HG03378 (cell line): ENCODE measurements at regions not wholly inside any gene's neighbourhood (a gene's known extent, or its start where the extent isn't known, plus 50 kb on each side); places are given as distances from the start of the nearest gene placed in this dataset.
A peak's percentile ranks its signal among the peaks of the same experiment; 100 is the strongest.

Experiments
- ATAC-seq: cut with Tn5 transposase; IDR thresholded peaks from one replicate; pipeline ENCODE4 v1.9.1; 2021; ENCODE audit warnings: mild to moderate bottlenecking, moderate library complexity; ENCODE audit not compliant: unreplicated experiment

DNA sequence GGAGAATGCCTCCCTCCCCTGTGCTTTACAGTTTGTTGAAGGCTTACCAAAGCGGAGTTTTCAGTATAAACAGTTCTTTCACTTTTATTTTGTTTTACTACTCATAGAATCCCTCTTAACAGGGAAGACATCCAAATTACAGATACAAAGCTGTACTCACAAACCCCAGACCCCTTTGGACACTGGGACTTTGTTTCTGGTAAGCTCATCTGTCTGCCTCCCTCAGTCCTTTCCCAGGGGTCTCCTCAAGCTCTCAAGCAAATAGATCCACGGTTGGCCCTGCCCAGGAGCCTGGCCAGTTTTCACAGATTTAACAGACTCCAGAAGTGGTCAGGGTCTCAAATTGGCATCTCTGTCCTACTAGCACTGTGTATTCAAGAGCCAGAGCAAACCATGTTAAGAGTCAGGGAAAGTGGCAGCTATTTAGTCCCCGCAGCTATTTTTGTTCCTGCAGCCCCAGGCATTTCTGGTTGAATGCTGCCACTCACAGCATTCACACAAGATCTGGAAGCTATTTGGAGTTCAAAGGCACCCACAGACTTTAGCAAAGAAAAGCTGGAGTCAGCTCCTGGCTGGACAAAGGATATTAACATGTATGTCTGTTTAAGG is 54.2 kb downstream of the TMEM100 start:
- ATAC-seq = no peak

DNA sequence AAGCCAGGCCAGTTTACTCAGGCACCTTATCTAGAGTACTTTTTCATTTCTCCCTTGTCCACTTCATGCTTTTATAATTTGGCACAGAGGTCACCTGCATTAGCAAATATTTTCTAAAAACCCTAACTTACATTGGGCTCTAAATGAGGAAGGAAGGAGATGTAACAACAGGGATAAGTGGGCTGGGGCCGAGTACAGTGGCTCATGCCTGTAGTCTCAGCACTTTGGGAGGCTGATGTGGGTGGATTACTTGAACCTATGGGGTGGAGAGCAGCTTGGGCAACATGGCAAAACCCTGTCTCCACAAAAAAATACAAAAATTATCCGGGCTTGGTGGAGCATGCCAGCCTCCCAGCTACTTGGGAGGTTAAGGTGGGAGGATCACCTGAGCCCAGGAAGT is 55.9 kb downstream of the TMEM100 start:
- ATAC-seq = no peak

DNA sequence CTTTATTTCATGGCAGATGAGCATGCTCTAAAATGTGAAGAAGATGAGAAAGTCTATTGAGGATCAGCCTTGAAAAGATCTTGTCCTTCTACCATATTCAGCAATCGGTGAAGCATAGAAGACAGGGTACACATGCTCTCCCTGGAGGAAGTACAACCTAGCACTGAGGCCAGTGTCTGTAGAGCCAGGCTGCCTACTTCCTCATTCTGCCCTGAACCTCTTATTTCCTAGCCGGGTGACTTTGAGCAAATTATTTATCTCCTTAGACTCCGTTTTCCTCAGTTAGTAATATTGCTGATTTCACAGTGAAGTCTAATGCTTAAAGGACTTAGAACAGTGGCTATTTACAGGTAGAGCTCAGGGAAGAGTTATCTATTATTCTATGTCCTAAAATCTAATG is 58.4 kb downstream of the TMEM100 start:
- peak; percentile 80 for ATAC-seq

DNA sequence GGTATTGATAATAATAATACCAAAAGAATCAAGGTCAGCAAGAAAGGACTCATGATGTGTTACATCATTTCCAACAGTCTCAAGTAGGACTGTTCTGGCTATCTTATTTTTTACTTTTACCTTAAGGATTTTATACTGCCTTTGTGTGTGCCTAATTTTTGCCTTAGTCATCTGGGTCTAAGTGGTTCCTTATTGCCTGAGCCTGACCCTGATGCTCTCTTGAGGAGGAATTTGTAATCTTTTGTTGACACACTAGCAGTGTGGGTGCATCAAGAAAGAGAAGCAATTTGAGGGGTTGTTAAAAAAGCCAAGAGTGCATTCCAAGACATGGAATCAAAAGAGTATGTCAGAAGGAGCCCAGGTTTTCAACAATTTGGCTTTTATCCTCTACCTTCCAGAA is 59.3 kb downstream of the TMEM100 start:
- ATAC-seq = no peak

DNA sequence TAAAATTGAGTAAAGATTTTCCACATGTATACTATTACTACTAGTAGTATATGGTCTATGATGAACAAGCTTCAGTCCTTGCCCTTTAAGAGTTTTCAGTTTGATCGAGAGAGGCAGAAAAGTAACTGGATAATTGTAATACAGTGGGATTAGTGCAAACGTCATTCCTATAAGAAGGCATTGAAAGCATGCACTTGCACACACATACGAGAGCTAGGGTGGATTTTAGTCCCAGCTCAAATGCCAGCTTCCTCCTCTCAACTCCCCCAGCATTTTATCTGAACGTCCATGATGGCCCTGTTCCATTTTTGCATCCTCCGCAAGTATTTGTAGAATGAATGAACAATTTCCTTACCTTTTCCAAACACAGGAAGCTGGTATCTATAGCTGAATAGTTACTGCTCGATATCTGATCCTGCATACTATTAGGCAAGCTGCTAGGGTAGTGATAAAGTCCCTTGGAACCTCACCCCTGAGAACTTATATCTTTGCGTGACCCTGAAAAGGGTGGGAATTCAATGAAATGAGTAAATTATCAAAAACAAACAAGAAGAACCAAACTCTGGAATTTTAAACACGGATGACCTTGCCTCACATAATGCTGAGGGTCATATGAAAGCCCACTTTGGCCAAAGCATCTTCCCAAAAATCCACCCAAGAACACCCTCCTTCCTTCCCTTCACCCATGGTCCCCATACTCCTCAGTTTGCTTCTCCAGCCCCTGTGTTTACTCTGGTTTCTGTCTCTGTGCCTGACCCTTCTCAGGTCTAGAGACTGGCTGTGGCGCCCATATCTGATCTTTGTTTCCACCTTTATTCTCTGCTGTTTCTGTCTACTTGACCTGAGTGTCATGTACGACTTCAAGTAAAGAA is 60.5 kb downstream of the TMEM100 start:
- no peak for ATAC-seq

DNA sequence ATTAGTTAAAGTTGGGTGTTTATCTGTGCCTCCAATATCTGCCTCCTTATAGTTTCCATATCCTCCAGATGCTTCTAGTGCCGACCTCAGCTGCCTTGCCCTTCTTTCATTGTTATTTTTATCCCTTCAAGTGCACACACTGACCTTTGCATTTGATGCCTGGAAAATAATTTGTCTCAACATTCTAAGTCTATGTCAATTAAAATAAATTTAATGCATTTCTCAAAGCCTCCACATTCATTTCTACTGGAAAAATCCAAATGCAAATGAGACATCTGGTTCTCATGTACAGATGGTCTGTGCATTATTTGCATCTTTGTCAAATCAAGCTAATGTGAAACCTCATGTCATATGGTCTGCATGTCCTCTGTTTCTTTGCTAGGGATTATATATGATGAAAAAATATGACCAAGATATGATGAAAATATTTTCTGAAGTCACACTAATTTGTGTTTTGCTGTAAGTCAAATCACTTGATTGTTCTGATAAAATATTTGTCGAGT is 61.4 kb downstream of the TMEM100 start:
- ATAC-seq = no peak

DNA sequence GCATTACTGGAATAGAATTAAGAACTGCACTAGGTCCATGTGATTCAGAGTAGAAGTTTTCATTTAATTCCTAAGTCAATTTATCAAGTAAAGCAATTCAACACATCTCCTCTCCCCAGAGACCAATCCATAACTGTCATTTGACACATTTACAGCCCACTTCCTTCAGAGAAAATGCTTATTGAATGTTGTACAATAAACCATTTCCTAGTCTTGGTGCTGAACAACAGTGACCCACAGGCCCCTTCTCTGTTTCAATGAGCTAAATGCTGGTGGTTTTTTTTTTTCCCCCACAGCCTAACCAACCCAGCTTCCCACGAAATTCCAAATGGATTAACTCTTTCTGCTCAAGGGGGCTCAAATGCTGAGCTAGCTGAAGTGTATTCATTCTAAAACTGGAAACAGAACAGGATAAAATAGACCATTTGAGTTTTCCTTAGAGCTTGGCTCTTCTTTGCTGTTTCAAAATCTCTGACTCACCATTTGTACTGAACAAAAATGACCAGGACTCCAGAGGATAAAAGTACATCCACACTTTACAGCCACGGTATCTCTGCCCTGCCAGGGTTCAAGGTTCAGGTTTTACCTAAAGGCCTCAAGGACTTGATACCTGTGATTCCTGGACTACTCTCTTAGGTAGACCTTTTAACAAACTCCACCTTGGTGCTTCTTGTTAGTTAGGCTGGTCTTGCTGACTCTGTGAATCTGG is 62.3 kb downstream of the TMEM100 start:
- ATAC-seq = no peak

DNA sequence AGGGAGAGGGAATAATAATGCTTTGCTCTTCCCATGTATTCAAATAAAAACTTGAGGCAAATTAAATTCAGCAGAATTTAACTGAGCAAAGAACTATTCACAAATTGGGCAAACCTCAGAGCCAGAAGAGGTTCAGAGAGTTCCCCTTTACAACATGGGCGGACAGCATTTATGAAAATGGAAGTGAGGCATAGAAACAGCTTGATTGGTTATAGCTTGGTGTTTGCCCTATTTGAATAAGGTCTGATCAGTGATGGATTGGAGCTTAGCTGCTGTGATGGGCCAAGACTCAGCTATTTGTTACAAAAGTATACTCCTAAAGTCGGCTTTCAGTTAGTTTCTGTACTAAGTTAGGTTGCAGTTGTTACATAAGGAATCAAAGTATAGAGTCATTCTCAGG is 63.0 kb downstream of the TMEM100 start:
- no peak for ATAC-seq

DNA sequence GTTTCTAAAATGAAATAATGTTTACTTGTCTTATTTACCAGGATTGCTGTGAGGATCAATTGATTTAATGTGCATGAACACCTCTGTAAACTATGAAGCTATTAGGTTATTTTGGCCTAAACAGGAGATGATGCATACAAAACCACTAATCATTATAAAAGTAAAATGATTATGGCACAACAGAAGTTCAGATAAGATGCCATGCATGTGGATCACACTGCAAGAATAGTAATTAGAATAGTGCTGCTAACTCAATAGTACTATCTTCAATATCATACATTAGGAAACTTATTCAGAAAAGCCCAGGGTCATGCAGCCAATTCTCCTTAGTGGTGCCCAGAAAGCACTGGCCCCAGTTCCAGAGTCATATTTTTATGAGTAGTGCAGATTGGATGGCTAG is 66.9 kb downstream of the TMEM100 start:
- ATAC-seq = no peak

DNA sequence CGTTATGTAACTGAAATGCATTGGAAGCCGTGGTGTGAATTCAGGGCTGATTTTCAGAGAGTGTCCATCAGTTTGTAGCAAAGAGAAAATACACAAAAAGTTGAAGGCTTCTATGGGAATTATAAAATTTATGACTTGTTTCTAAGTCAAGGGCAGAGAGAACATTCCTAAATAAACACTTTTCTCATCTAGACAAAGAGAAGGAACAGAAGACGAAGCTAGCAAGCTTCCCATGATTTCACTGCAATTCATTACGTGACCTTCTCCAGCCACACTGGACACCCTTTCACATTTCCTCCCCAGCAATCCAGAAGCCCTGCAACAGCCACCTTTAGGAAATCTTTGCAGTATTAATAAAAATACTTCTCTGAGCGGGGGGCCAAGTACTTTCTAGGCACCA is 67.8 kb downstream of the TMEM100 start:
- no peak for ATAC-seq

DNA sequence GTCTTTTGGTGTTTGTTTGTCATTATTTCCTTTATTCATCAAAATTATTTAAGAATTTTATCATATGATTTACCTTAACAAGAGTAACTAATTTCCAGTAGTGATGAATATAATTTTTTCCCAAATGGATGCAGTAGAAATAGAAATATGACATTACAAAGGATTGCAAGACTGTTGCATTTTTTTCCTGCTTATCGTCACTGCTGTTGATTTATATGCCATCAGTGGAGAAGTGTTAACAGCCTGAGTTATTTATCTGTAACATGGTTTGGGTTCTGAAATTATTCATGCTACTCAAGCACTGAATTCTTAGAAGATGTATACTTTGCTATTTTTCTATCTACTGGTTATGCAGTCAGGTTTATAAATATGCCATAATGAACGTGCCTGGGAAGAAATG is 68.6 kb downstream of the TMEM100 start:
- no peak for ATAC-seq

DNA sequence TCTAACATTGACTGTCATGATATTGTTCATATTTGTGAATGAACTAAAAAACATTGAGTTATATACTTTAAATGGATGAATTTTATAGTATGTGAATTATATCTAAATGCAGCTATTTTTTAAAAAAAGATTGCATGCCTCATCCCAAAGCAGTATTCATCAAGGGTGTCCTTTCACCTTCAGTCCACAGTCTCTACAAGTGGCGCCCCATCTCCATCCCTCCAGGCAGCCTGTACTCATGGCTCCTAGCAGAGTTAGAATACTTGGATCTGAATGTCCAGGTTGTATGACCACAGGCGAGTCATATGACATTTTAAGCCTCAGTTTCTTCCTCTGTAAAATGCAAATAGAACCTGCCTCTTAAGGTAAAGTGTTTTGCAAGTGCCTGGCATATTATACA is 69.8 kb downstream of the TMEM100 start:
- ATAC-seq = no peak

DNA sequence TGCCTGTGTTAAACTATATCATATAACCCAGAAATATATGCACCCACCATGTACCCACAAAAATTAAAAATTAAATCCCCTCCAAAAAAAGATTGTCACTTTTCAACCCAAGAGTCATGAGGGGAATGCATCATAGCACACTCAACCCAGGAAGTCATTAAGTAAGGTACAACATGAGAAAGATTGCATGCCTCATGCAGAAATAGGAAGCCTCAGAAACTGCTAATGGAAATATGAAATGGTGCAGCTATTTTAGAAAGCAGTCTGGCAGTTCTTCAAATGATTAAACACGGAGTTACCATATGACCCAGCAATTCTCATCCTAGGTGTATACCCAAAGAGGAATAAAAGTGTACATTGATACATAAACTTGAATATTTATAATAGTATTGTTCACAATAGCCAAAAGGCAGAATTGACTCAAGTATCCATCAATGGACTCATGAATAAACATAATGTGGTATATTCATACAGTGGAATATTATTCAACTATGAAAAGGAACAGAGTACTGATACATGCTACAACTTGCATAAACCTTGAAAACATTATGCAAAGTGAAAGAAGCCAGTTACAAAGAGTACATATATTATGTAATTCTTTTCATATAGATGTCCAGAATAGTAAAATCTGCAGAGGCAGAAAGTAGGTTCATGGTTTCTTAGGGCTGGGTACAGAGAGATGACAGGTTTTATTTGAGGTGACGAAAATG is 70.4 kb downstream of the TMEM100 start:
- ATAC-seq = no peak

DNA sequence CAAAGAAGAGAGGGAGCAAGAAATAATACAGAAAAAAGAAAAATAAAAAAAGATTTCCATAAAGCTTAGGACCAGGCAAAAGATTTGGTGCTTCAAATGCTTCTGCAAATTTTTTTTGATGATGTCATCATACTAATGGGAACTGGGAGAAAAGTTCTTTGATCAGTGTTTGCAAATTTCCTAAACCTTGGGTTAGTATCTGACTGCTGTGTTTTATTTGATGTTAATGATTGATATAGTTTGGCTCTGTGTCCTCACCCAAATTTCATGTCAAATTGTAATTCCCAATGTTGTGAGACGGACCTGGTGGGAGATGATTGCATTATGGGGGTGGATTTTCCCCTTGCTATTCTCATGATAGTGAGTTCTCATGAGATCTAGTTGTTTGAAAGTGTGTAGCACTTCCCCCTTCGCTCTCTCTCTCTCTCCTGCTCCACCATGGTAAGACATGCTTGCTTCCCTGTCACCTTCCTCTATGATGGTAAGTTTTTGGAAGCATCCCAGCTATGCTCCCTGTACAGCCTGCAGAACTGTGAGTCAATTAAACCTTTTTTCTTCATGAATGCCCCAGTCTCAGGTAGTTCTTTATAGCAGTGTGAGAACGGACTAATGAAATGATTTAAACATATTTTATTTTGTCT is 72.6 kb downstream of the TMEM100 start:
- ATAC-seq = no peak

DNA sequence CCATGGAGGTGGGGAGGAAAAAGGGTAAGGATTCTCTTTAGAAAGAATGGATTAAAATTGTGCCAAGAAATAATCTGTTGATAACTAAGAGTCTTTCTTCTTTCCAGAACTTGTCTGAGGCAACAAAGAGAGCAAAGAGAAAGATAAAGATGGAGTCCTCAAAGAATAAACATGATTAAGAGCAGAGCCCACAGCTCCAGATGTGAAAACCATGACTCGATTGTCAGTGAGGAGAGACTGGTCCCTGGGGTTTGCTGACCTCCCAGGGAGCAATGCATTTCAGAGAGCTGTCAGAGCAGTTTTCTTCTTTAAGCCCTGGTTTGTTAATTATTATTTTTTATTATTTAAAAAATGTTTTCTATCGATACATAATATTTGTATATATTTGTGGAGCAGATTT is 74.6 kb downstream of the TMEM100 start:
- ATAC-seq = no peak

DNA sequence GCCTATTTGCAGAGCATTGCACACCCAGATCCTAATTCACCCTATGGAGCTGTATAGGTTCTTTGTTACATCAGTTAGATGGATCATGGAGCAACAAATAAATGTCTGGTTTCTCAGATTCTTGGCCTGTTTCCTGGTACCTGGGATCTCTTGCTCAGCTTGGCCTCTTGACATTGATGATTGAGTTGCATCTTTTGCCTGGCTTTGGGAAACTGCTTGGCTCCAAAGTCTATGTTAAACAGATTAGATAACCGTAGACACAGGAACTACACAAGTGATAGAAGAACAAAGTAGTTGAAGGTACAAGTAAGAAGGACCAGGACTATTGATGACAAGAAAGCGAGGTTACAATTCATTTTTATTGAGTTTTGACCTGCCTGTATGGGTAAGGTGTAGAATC is 77.3 kb downstream of the TMEM100 start:
- ATAC-seq = no peak

DNA sequence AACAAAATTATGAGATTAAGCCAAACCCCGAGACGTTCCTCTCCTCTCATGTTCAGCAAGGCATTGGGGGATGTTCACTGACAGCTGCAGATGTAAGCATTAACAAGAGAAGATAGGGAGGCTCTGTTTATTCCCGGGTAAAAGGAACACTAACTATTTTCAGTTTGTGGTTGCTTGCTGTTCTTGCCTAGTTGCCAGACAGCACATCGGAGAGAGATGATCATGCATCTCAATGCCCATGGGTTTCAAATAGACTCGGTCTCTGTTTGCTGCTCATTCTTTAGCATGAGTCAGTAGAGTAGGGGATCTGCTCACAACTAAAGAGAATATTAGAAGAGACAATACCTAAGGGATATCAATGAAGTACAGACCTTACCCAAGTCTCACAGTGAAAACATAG is 78.3 kb downstream of the TMEM100 start:
- no peak for ATAC-seq

DNA sequence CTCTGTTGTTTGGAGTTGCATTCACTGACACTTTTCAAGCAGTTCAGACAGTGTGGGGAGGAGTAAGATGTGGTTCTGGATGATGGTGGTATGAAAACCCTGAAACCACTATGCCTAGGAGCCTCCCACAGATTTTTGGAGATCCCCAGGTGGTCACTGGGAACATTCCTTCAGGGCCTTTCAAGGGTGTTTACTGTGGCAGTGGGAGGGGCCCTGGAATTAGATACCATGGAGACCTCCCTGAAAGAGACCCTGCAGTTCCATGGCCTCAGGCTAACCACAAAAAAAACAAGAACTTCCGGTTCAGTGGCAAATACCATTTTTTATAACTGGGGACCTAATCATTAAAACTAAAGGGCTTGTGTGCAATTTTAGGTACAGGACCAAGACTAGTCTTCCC is 79.9 kb downstream of the TMEM100 start:
- no peak for ATAC-seq

DNA sequence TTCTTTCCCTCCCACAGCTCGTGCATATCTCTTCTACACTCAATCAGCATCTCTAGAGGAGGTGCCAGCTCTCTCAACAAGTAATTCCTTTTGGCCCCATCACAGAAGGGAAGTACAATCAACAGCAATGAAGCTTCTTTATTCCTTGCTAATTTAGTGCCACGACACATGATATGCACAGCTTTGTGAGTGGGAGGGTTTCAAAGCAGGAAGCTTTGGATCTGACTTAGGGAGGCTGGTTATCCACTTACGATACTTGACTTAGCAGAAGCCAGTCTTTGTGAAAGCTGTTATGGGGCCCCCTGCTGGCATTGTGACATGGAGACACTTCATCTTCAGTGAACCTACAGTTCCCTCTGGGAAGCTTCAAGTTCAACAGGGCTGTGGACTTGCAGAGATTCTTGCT is 81.0 kb downstream of the TMEM100 start:
- peak; percentile 74 for ATAC-seq

DNA sequence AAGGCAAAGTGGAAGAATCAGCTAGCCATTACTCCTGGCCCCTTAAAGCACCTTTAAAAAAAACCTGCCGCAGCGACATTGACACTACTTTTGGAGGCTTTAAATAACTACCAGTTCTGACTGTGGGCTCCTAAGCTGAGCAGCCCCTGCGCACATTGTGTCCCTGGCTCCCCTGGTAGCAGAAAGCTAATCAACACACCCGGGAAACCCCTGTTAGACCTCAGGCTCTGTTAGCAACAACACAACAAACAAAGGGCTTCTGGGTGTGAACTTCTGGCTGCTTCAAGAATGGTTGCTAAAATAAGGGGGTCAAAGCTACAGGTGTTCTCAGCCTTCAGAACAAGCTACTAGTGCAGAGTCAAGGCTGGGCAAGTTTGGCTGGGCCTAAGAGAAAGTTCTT is 83.6 kb downstream of the TMEM100 start:
- ATAC-seq = no peak
